Astrocyte (in vitro differentiated cells and primary cell): ENCODE measurements at regions not wholly inside any gene's neighbourhood (a gene's known extent, or its start where the extent isn't known, plus 50 kb on each side); places are given as distances from the start of the nearest gene placed in this dataset.

Experiments
- DNase-seq: peaks from one replicate; pipeline ENCODE4 v3.0.0-alpha.2; 2010; ENCODE audit warnings: low read depth
- FAIRE-seq: peaks from 2 replicates; lab custom pipeline; 2011; peaks lifted over from hg19 to GRCh38; lab: Jason Lieb, UNC
- H2AFZ ChIP-seq: 2 replicates; pipeline ENCODE4 v1.6.0; 2012; ENCODE audit warnings: low read depth, low read length, inconsistent platforms
- H3K27ac ChIP-seq: 2 replicates; pipeline ENCODE4 v1.5.1; 2011; ENCODE audit warnings: low read depth, low read length, inconsistent platforms
- H3K27me3 ChIP-seq: 2 replicates; pipeline ENCODE4 v1.6.0; 2011; ENCODE audit warnings: low read length, inconsistent platforms; ENCODE audit not compliant: insufficient read depth
- H3K36me3 ChIP-seq: 2 replicates; pipeline ENCODE4 v1.5.1; 2011; ENCODE audit warnings: low read length, inconsistent platforms; ENCODE audit not compliant: insufficient read depth
- H3K4me1 ChIP-seq: 2 replicates; pipeline ENCODE4 v1.5.1; 2011; ENCODE audit warnings: low read length, inconsistent platforms; ENCODE audit not compliant: insufficient read depth
- H3K4me2 ChIP-seq: 2 replicates; pipeline ENCODE4 v1.6.0; 2012; ENCODE audit warnings: low read length, inconsistent platforms
- H3K4me3 ChIP-seq: 2 replicates; pipeline ENCODE4 v1.5.1; 2011; ENCODE audit warnings: low read depth, mild to moderate bottlenecking, low read length, inconsistent platforms; ENCODE audit not compliant: insufficient read depth
- H3K79me2 ChIP-seq: 2 replicates; pipeline ENCODE4 v1.6.0; 2012; ENCODE audit warnings: mild to moderate bottlenecking, low read length, inconsistent platforms; ENCODE audit not compliant: insufficient read depth
- H3K9ac ChIP-seq: 2 replicates; pipeline ENCODE4 v1.6.0; 2012; ENCODE audit warnings: mild to moderate bottlenecking, low read length, inconsistent platforms
- H3K9me3 ChIP-seq: 2 replicates; pipeline ENCODE4 v1.5.1; 2012; ENCODE audit warnings: low read depth, mild to moderate bottlenecking, low read length, inconsistent platforms; ENCODE audit not compliant: insufficient read depth
- H4K20me1 ChIP-seq: 2 replicates; pipeline ENCODE4 v1.6.0; 2012; ENCODE audit warnings: low read length, inconsistent platforms; ENCODE audit not compliant: insufficient read depth
- H3K27ac Mint-ChIP-seq: one replicate; pipeline ENCODE4 v1.8.0; 2021; ENCODE audit warnings: mild to moderate bottlenecking, mixed read lengths; ENCODE audit not compliant: unreplicated experiment
- H3K27me3 Mint-ChIP-seq: one replicate; pipeline ENCODE4 v1.8.0; 2021; ENCODE audit warnings: low read depth, mixed read lengths; ENCODE audit not compliant: unreplicated experiment
- H3K36me3 Mint-ChIP-seq: one replicate; pipeline ENCODE4 v1.8.0; 2021; ENCODE audit warnings: low read depth, mixed read lengths; ENCODE audit not compliant: unreplicated experiment
- H3K4me1 Mint-ChIP-seq: one replicate; pipeline ENCODE4 v1.8.0; 2021; ENCODE audit warnings: low read depth, mixed read lengths; ENCODE audit not compliant: unreplicated experiment
- H3K4me3 Mint-ChIP-seq: one replicate; pipeline ENCODE4 v1.8.0; 2021; ENCODE audit warnings: mild to moderate bottlenecking, moderate library complexity, mixed read lengths; ENCODE audit not compliant: unreplicated experiment
- H3K9me3 Mint-ChIP-seq: one replicate; pipeline ENCODE4 v1.8.0; 2021; ENCODE audit warnings: mild to moderate bottlenecking, mixed read lengths; ENCODE audit not compliant: unreplicated experiment
- EZH2 ChIP-seq: IDR thresholded peaks from 2 replicates; pipeline ENCODE4 v1.6.1; 2012; ENCODE audit warnings: mild to moderate bottlenecking, low read length, inconsistent platforms; ENCODE audit not compliant: insufficient read depth
- TF ChIP-seq, protein P1 (sequence below): IDR thresholded peaks from 2 replicates; pipeline ENCODE4 v1.5.1; 2011; ENCODE audit warnings: low read depth, mild to moderate bottlenecking, inconsistent platforms, low read length, moderate library complexity; ENCODE audit not compliant: insufficient read depth

DNA sequence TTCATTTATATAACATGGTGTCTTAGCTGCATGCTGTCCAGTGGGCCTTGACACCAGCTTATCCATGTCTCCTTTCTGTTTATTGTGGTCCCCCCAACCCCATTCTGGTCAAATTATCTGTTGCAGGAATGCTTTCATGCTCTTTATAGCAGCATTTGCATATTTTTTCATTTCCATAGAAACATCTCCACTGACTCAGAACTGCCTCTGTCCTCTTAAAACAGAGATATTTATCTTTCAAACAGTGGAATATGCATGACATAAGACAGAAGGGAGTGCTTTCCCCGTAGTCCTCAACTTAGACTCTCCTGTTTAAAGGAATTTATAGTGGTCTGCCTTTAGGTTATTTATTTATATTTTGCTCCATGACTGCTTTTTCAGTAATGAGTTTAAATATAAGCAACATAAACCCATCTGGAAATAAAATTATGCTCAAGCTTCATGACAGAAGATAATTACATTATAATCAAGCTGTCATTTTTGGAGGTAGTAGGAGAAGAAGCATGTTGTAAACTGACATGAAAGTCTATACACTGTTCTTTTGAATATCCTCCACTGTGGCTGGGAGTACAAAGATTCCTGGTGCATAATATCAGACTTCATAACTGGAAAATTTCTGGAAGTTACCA is 179.5 kb upstream of the CD96 start:
- Histone ChIP-seq H3K9ac (no peak overlapping the region), H3K4me1 (no peaks in the 10 kb centered on the region), H3K4me2 (no peak overlapping the region), H3K27ac (no peak overlapping the region), H3K79me2 (no peaks in the 10 kb centered on the region), H2AFZ (no peak overlapping the region), H3K9me3 (no peaks in the 10 kb centered on the region), H3K4me3 (no peak overlapping the region), H3K27me3 (no peaks in the 10 kb centered on the region), H3K36me3 (no peaks in the 10 kb centered on the region), H4K20me1 (no peaks in the 10 kb centered on the region)
- no peak for TF ChIP-seq EZH2
- TF ChIP-seq, protein P1, sequence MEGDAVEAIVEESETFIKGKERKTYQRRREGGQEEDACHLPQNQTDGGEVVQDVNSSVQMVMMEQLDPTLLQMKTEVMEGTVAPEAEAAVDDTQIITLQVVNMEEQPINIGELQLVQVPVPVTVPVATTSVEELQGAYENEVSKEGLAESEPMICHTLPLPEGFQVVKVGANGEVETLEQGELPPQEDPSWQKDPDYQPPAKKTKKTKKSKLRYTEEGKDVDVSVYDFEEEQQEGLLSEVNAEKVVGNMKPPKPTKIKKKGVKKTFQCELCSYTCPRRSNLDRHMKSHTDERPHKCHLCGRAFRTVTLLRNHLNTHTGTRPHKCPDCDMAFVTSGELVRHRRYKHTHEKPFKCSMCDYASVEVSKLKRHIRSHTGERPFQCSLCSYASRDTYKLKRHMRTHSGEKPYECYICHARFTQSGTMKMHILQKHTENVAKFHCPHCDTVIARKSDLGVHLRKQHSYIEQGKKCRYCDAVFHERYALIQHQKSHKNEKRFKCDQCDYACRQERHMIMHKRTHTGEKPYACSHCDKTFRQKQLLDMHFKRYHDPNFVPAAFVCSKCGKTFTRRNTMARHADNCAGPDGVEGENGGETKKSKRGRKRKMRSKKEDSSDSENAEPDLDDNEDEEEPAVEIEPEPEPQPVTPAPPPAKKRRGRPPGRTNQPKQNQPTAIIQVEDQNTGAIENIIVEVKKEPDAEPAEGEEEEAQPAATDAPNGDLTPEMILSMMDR, result no peak
- no peaks in the 10 kb centered on the region for H3K36me3 Mint-ChIP-seq
- DNase-seq (peak; percentile 38), FAIRE-seq (no peak)
- no peaks in the 10 kb centered on the region for H3K27me3 Mint-ChIP-seq
- H3K9me3 Mint-ChIP-seq, result no peaks in the 10 kb centered on the region
- H3K27ac Mint-ChIP-seq, result no peak overlapping the region
- no peak overlapping the region for H3K4me3 Mint-ChIP-seq
- H3K4me1 Mint-ChIP-seq, result peaks cover 5% of the 10 kb centered on the region

- Mint-ChIP-seq H3K4me1 (peaks cover 10% of the 10 kb centered on the region), H3K36me3 (no peaks in the 10 kb centered on the region), H3K27ac (no peak overlapping the region), H3K27me3 (no peaks in the 10 kb centered on the region), H3K4me3 (no peak overlapping the region), H3K9me3 (peaks cover 8% of the 10 kb centered on the region)
- FAIRE-seq (no peak), DNase-seq (no peak)
- H3K9me3 ChIP-seq, result no peaks in the 10 kb centered on the region
- TF ChIP-seq, protein P1, result no peak
- TF ChIP-seq EZH2, result no peak
- no peak overlapping the region for H3K27ac ChIP-seq
- H2AFZ ChIP-seq, result no peak overlapping the region
- no peaks in the 10 kb centered on the region for H3K79me2 ChIP-seq
- no peaks in the 10 kb centered on the region for H3K4me1 ChIP-seq
- no peaks in the 10 kb centered on the region for H4K20me1 ChIP-seq
- no peaks in the 10 kb centered on the region for H3K36me3 ChIP-seq
- no peak overlapping the region for H3K9ac ChIP-seq
- no peak overlapping the region for H3K4me2 ChIP-seq
- no peaks in the 10 kb centered on the region for H3K27me3 ChIP-seq
- no peak overlapping the region for H3K4me3 ChIP-seq
Observed at GRCh38 chr3:111366515-111366914, 175.5 kb upstream of the CD96 start.

DNA sequence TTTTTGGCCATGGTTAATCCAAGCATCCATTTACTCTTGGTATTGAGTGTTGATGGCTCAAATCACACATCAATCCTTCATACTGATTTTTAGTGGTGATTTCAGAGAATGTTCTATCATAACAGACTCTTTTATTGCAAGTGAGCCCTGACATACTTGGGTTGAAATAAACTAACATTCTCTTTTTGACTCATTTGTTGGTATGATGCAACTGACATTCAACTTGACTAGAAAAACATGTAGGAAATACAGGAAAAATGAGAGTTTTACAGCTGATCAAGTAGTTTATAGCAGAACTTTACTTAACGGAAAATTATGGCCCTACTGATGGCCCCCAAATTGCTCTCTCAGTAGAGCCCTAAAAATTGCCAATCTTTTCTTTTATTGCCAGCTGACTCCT is 173.9 kb upstream of the CD96 start:
- H3K4me3 ChIP-seq, result no peak overlapping the region
- Mint-ChIP-seq H3K9me3 (peaks cover 16% of the 10 kb centered on the region), H3K27ac (no peak overlapping the region), H3K27me3 (no peaks in the 10 kb centered on the region), H3K4me3 (no peak overlapping the region), H3K4me1 (peaks cover 6% of the 10 kb centered on the region), H3K36me3 (no peaks in the 10 kb centered on the region)
- no peak overlapping the region for H3K9ac ChIP-seq
- H3K79me2 ChIP-seq, result no peaks in the 10 kb centered on the region
- H3K27ac ChIP-seq, result no peak overlapping the region
- no peak overlapping the region for H3K4me2 ChIP-seq
- no peaks in the 10 kb centered on the region for H3K9me3 ChIP-seq
- no peaks in the 10 kb centered on the region for H4K20me1 ChIP-seq
- no peak overlapping the region for H2AFZ ChIP-seq
- H3K27me3 ChIP-seq, result no peaks in the 10 kb centered on the region
- TF ChIP-seq, protein P1, result no peak
- TF ChIP-seq EZH2, result no peak
- no peaks in the 10 kb centered on the region for H3K36me3 ChIP-seq
- H3K4me1 ChIP-seq, result no peaks in the 10 kb centered on the region
- FAIRE-seq, result no peak
- DNase-seq, result no peak
